GM08714 (cell line): ENCODE measurements at regions not wholly inside any gene's neighbourhood (a gene's known extent, or its start where the extent isn't known, plus 50 kb on each side); places are given as distances from the start of the nearest gene placed in this dataset.

Experiments used
- H3K4me3 ChIP-seq: fragments of 200-500 bp; sonication (Bioruptor generic); 2 replicates; pipeline ENCODE4 v1.5.1; 2014; ENCODE audit warnings: mild to moderate bottlenecking, low read length, inconsistent platforms
- ZNF274 ChIP-seq: IDR thresholded peaks from 2 replicates; pipeline ENCODE4 v1.6.1; 2012; ENCODE audit warnings: mild to moderate bottlenecking, low read depth, low read length

GRCh38 chr6:9422138-9422537, 986.8 kb upstream of the SLC35B3 start:
- H3K4me3 ChIP-seq: no peak overlapping the region
- TF ChIP-seq ZNF274: no peak

DNA sequence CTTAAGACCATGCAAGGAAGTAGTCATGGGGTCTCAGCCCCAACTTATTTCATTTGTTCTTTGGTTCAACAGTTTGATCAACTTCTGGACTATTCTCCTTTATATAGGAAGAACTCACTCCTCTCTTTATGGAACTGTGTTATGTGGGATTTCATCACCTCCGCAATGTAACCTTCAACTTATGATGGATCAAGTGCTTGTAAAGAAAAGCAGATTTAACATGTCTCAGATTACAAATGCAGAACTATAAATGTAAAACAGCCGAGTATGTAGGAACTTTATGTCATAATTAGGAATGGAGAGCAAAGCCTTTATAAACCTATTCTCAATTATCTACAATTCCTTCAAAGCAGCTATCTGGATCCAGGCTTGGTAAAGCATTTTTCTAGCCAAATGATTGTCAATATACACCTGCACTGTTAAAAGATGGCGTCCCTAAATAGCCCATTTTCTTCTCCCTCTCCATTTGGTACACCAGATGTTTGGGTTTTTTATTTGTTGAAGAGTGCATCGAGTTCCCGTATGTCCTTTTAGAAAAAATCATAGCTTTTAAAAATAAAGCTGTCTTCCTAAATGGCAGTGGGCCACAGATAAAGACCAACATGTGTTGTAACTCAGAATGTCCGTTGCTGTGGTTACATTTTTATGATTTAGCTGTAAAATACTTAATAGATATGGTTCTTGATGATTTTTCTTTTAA, 985.1 kb upstream of the SLC35B3 start:
- no peak overlapping the region for H3K4me3 ChIP-seq
- TF ChIP-seq ZNF274: no peak

DNA sequence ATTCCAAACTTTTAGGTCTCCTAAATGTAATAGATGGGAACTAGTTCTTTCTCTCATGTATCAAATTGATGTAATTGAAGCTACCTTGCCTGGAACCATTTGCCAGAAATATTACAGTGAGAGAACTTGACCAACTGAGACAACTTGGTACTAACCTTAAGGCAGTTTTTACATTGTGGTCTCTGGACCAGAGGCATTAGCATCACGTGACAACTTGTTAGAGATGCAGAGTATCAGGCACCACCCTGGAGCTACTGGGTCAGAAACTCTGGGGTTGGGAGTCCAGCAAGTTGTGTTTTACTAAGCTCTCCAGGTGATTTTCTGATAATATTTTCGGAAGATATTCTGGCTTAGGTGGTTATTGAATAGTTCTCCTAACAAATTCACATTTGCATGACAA, 982.1 kb upstream of the SLC35B3 start:
- H3K4me3 ChIP-seq: no peak overlapping the region
- TF ChIP-seq ZNF274: no peak

GRCh38 chr6:9412951-9413559, 977.7 kb upstream of the SLC35B3 start:
- H3K4me3 ChIP-seq: no peak overlapping the region
- no peak for TF ChIP-seq ZNF274

GRCh38 chr6:9409126-9409525, 973.8 kb upstream of the SLC35B3 start:
- no peak overlapping the region for H3K4me3 ChIP-seq
- no peak for TF ChIP-seq ZNF274

GRCh38 chr6:9408402-9409117, 973.2 kb upstream of the SLC35B3 start:
- H3K4me3 ChIP-seq: no peak overlapping the region
- no peak for TF ChIP-seq ZNF274

GRCh38 chr6:9405825-9406224, 970.5 kb upstream of the SLC35B3 start:
- H3K4me3 ChIP-seq: no peak overlapping the region
- no peak for TF ChIP-seq ZNF274

GRCh38 chr6:9405369-9405768, 970.0 kb upstream of the SLC35B3 start:
- H3K4me3 ChIP-seq: no peak overlapping the region
- TF ChIP-seq ZNF274: no peak

- TF ChIP-seq ZNF274: no peak
These were observed 969.2 kb upstream of the SLC35B3 start for GRCh38 chr6:9404351-9405146.

GRCh38 chr6:9403736-9404135, 968.4 kb upstream of the SLC35B3 start:
- TF ChIP-seq ZNF274: no peak
- H3K4me3 ChIP-seq: no peak overlapping the region

More at GRCh38 chr6:9404351-9405146, 969.2 kb upstream of the SLC35B3 start:
- no peak overlapping the region for H3K4me3 ChIP-seq

GRCh38 chr6:9401960-9402359, 966.6 kb upstream of the SLC35B3 start:
- no peak overlapping the region for H3K4me3 ChIP-seq
- no peak for TF ChIP-seq ZNF274

- no peak overlapping the region for H3K4me3 ChIP-seq
- no peak for TF ChIP-seq ZNF274
These were observed 964.6 kb upstream of the SLC35B3 start for GRCh38 chr6:9399916-9400315.

GRCh38 chr6:9398767-9399373, 963.5 kb upstream of the SLC35B3 start:
- no peak overlapping the region for H3K4me3 ChIP-seq
- TF ChIP-seq ZNF274: no peak
